ENCODE measurements at regions not wholly inside any gene's neighbourhood (a gene's known extent, or its start where the extent isn't known, plus 50 kb on each side); places are given as distances from the start of the nearest gene placed in this dataset.

DNA sequence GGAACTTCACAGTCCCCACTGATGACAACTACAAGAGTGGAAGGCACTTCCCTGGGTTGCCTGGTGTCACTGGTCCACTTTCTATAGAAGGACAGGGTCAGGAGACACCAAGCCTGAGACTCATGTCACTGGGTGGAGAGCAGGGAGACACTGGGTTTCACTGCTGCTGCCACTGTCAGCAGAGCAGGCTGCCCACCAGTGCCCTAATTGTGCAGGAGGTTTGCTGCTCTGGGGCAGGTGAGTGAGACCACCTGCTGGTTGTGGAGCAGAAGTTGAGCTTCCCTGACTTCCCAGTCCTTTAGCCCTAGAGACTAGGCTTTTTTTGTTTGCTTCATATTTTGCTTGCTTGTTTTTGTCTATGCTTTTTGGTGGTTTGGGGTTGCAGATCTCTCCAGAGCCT is 528.4 kb upstream of the RGMA start:
- no peaks in the 10 kb centered on the region for H3K36me3 ChIP-seq (ENCODE audit: control insufficient read depth, insufficient read depth, low read length)
- DNase-seq (ENCODE audit: low read depth): no peak
- TF ChIP-seq, protein P1, sequence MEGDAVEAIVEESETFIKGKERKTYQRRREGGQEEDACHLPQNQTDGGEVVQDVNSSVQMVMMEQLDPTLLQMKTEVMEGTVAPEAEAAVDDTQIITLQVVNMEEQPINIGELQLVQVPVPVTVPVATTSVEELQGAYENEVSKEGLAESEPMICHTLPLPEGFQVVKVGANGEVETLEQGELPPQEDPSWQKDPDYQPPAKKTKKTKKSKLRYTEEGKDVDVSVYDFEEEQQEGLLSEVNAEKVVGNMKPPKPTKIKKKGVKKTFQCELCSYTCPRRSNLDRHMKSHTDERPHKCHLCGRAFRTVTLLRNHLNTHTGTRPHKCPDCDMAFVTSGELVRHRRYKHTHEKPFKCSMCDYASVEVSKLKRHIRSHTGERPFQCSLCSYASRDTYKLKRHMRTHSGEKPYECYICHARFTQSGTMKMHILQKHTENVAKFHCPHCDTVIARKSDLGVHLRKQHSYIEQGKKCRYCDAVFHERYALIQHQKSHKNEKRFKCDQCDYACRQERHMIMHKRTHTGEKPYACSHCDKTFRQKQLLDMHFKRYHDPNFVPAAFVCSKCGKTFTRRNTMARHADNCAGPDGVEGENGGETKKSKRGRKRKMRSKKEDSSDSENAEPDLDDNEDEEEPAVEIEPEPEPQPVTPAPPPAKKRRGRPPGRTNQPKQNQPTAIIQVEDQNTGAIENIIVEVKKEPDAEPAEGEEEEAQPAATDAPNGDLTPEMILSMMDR (IDR thresholded peaks at IDR 0.05; ENCODE audit: insufficient read depth, low read depth, low read length): no peak
- ChIA-PET CTCF (no interaction called here), POLR2A (no interaction called here)
- no peaks in the 10 kb centered on the region for H3K27me3 ChIP-seq (ENCODE audit: control insufficient read depth, insufficient read depth, low read length)
- no peak overlapping the region for H3K4me3 ChIP-seq (ENCODE audit: low read depth, low read length)

DNA sequence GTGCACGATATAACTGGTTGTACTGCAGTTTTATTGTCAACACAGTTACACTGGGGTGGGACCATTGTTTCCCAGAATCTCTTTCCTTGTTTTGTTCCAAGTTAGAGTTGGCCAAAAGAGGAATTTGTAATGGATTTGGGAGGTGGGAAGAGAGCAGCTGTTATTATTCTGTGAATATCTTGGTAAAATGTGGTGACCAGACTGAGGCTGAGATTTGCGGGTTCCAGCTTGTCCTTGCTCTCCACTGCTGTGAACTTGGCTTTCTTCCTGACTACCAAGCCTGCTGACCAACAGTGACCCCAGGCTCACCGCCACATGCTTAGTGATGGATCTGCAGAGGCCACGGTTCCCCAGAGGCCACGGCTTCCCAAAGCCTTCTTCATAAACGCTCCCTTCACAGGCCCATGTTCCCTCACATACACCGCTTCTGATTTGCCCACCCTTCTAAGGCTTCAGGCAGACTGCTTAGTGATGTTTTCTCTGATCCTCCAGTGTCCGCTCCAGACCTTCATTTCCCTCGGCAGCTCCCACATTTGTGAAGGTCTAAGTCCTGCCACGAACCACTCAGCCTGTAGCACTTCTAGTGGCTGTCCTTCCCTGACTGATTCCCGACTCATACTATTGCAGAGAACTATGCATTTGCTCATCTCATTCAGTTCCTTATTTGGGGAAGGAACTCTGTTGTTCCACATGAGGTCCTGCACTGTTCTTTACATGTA is 525.5 kb upstream of the RGMA start:
- no peaks in the 10 kb centered on the region for H3K36me3 ChIP-seq (ENCODE audit: control insufficient read depth, insufficient read depth, low read length)
- no peak for DNase-seq (ENCODE audit: low read depth)
- H3K4me3 ChIP-seq (ENCODE audit: low read depth, low read length): no peak overlapping the region
- ChIA-PET CTCF (no interaction called here), POLR2A (no interaction called here)
- H3K27me3 ChIP-seq (ENCODE audit: control insufficient read depth, insufficient read depth, low read length): no peaks in the 10 kb centered on the region
- TF ChIP-seq, protein P1 (IDR thresholded peaks at IDR 0.05; ENCODE audit: insufficient read depth, low read depth, low read length): no peak

DNA sequence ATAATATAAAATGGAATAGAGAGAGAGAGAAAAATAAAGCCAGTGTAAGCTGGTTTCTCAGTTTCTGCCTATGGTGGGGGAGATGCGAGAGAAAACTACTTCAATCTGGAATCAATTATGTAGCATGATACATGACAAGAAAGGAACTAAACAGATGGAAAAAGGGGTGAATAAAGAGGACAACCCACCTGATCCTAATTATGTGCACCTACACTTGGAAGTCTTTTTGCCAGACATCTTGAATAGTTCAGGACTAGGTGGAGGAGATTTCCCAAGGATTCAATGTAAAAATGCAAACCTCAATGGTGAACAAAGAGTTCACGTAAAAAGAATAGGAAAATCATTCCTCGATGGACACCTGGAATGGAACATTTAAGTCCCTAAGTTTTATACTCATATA is 524.4 kb upstream of the RGMA start:
- CTCF ChIA-PET: no interaction called here

DNA sequence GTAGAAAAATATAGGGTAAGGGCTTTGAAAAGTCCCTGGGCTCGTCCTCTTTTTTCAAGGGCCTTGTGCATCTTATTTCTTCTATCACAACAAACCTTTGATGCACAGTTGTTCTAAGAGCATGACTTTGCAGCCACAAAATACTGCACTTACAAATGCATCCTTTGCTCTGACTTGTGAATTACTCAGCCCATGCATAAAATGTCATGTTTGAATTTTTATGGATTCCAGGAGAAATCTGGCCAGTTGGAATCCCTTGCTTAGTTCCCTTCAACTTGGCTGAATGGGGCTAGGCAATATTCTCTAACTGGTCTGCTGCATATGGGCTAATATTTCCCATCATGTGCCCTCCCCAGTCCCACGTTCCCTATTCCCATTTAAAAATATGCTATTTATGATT is 523.9 kb upstream of the RGMA start:
- no peak for DNase-seq (ENCODE audit: low read depth)
- no peak overlapping the region for H3K4me3 ChIP-seq (ENCODE audit: low read depth, low read length)
- TF ChIP-seq, protein P1 (IDR thresholded peaks at IDR 0.05; ENCODE audit: insufficient read depth, low read depth, low read length): no peak
- ChIA-PET CTCF (no interaction called here), POLR2A (no interaction called here)
- no peaks in the 10 kb centered on the region for H3K36me3 ChIP-seq (ENCODE audit: control insufficient read depth, insufficient read depth, low read length)
- no peaks in the 10 kb centered on the region for H3K27me3 ChIP-seq (ENCODE audit: control insufficient read depth, insufficient read depth, low read length)

More for the DNA sequence above, 524.4 kb upstream of the RGMA start:
- H3K4me3 ChIP-seq (ENCODE audit: low read depth, low read length): no peak overlapping the region
- H3K36me3 ChIP-seq (ENCODE audit: control insufficient read depth, insufficient read depth, low read length): no peaks in the 10 kb centered on the region
- TF ChIP-seq, protein P1 (IDR thresholded peaks at IDR 0.05; ENCODE audit: insufficient read depth, low read depth, low read length): no peak
- POLR2A ChIA-PET: no interaction called here
- H3K27me3 ChIP-seq (ENCODE audit: control insufficient read depth, insufficient read depth, low read length): no peaks in the 10 kb centered on the region
- DNase-seq (ENCODE audit: low read depth): no peak

DNA sequence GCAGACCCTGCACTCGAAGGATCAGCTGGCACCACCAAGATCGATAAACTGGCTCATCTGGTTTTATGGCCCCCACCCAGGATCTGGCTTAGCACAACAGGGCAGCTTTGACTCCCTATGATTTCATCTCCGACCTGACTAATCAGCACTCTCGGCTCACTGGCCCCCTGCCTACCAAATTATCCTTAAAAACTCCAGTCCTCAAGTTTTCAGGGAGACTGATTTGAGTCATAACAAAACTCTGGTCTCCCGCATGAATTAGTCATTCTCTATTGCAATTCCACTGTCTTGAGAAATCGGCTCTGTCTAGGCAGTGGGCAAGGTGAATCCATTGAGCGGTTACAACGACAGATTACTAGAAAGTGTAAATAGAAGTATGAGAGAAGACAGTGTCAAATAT is 521.9 kb upstream of the RGMA start:
- no peak for DNase-seq (ENCODE audit: low read depth)

More for the DNA sequence above, 521.9 kb upstream of the RGMA start:
- ChIA-PET POLR2A (no interaction called here), CTCF (no interaction called here)
- TF ChIP-seq, protein P1 (IDR thresholded peaks at IDR 0.05; ENCODE audit: insufficient read depth, low read depth, low read length): no peak
- Histone ChIP-seq H3K27me3 (ENCODE audit: control insufficient read depth, insufficient read depth, low read length) (no peaks in the 10 kb centered on the region), H3K4me3 (ENCODE audit: low read depth, low read length) (no peak overlapping the region), H3K36me3 (ENCODE audit: control insufficient read depth, insufficient read depth, low read length) (no peaks in the 10 kb centered on the region)

Data from BJ (cell line).